ENCODE measurements at regions not wholly inside any gene's neighbourhood (a gene's known extent, or its start where the extent isn't known, plus 50 kb on each side); places are given as distances from the start of the nearest gene placed in this dataset.

- no peak for TF ChIP-seq CTCF (IDR thresholded peaks at IDR 0.05)
- TF ChIP-seq SIN3A (IDR thresholded peaks at IDR 0.05; ENCODE audit: borderline replicate concordance, insufficient read depth, low read depth, low read length), result no peak
- no peak for TF ChIP-seq REST (IDR thresholded peaks at IDR 0.05; ENCODE audit: insufficient read depth in 1 of 2, low read depth in 2 of 2, low read length in 1 of 2)
- TF ChIP-seq POLR2AphosphoS5 (IDR thresholded peaks at IDR 0.05; ENCODE audit: low read depth, low read length), result no peak
- TF ChIP-seq TCF7L2 (IDR thresholded peaks at IDR 0.05; ENCODE audit: low read depth, low read length), result no peak
Measured at GRCh38 chr14:37870632-37871346, 275.4 kb downstream of the TTC6 start.
